Gastrocnemius medialis (tissue), 4 donors: ENCODE measurements at regions not wholly inside any gene's neighbourhood (a gene's known extent, or its start where the extent isn't known, plus 50 kb on each side); places are given as distances from the start of the nearest gene placed in this dataset.

Experiments
- ATAC-seq, 2 donors: fragments of 150-250 bp; one replicate each; pipeline ENCODE4 v1.9.1; 2016
- DNase-seq, 2 donors: peaks; one replicate each; pipeline ENCODE4 v3.0.0-alpha.2; 2019
- H3K27ac ChIP-seq, 4 donors: fragments of 200-600 bp; sonication (generic); 1 replicate in 1 of 4; 2 replicates in 3 of 4; pipeline ENCODE4 v1.5.1; 2016 to 2018; ENCODE audit warnings: mild to moderate bottlenecking in 2 of 4, moderate library complexity in 1 of 4
- H3K27me3 ChIP-seq, 3 donors: fragments of 200-600 bp; sonication (generic) in 2 of 3; 1 replicate in 1 of 3; 2 replicates in 2 of 3; pipeline versions ENCODE4 v1.5.1 to v1.6.0; 2016 to 2019; ENCODE audit warnings: mild to moderate bottlenecking in 1 of 3, moderate library complexity in 1 of 3
- H3K36me3 ChIP-seq, 2 donors: fragments of 200-600 bp; sonication (generic) in 1 of 2; one replicate each; pipeline ENCODE4 v1.5.1; 2017 to 2018
- H3K4me1 ChIP-seq, 2 donors: fragments of 200-600 bp; sonication (generic) in 1 of 2; one replicate each; pipeline ENCODE4 v1.5.1; 2016 to 2017; ENCODE audit warnings: mild to moderate bottlenecking in 2 of 2
- H3K4me3 ChIP-seq, 4 donors: fragments of 200-600 bp; sonication (generic) in 3 of 4; 1 replicate in 1 of 4; 2 replicates in 3 of 4; pipeline ENCODE4 v1.5.1; 2016 to 2019; ENCODE audit warnings: mild to moderate bottlenecking in 2 of 4
- H3K9me3 ChIP-seq, 3 donors: fragments of 200-600 bp; sonication (generic) in 2 of 3; 1 replicate in 1 of 3; 2 replicates in 2 of 3; pipeline ENCODE4 v1.5.1; 2016 to 2019
- CTCF ChIP-seq, 5 experiments: fragments of 450-650 bp in 3 of 5; fragments of 200-600 bp in 2 of 5; sonication (generic) in 2 of 5; IDR thresholded peaks in 4 of 5; conservative IDR thresholded peaks in 1 of 5; 1 replicate in 4 of 5; 2 replicates in 1 of 5; pipeline ENCODE4 v1.5.1; 2016 to 2019; ENCODE audit warnings: antibody characterized with exemption in 5 of 5, mild to moderate bottlenecking in 3 of 5, moderate library complexity in 3 of 5
- POLR2A ChIP-seq, 2 donors: fragments of 450-650 bp; IDR thresholded peaks; one replicate each; pipeline ENCODE4 v1.6.1; 2017; ENCODE audit warnings: antibody characterized with exemption in 2 of 2, mild to moderate bottlenecking in 2 of 2, moderate library complexity in 2 of 2
- in situ Hi-C, 4 donors: fragments of 200-750 bp; cut with MboI; loops; one replicate each; pipeline versions ENCODE4 v1.15.0 to v1.8.0; 2017; ENCODE audit warnings: low sequenced_read_pairs in 4 of 4
- intact Hi-C: fragments of 100-400 bp; cut with DNase I; formaldehyde crosslinking; loops from one replicate; pipeline ENCODE4 v1.15.1; 2023; ENCODE audit warnings: low total_unique reads

- intact Hi-C loops, result no loop called here
- no peak for DNase-seq
- Histone ChIP-seq H3K36me3 (no peaks in the 10 kb centered on the region), H3K27me3 (no peaks in the 10 kb centered on the region), H3K27ac (no peak overlapping the region), H3K4me3 (no peak overlapping the region), H3K4me1 (no peaks in the 10 kb centered on the region), H3K9me3 (no peaks in the 10 kb centered on the region)
- ATAC-seq, result no peak
- in situ Hi-C loops, result no loop called here
- TF ChIP-seq POLR2A (IDR thresholded peaks at IDR 0.05) (no peak), CTCF (IDR thresholded peaks at IDR 0.05 in 4 of 5, conservative IDR thresholded peaks at IDR 0.05 in 1 of 5) (no peak)
Observed at GRCh38 chr12:91633206-91633605, 450.6 kb upstream of the DCN start.

- H3K27ac ChIP-seq, result no peak overlapping the region
- H3K36me3 ChIP-seq, result no peaks in the 10 kb centered on the region
- H3K4me3 ChIP-seq, result no peak overlapping the region
- no peak for ATAC-seq
- H3K4me1 ChIP-seq, result no peaks in the 10 kb centered on the region
- TF ChIP-seq POLR2A (IDR thresholded peaks at IDR 0.05) (no peak), CTCF (IDR thresholded peaks at IDR 0.05 in 4 of 5, conservative IDR thresholded peaks at IDR 0.05 in 1 of 5) (no peak)
- no peak for DNase-seq
- in situ Hi-C loops, result no loop called here
- H3K27me3 ChIP-seq, result no peaks in the 10 kb centered on the region
- no peaks in the 10 kb centered on the region for H3K9me3 ChIP-seq
- intact Hi-C loops, result no loop called here
Observed at GRCh38 chr12:91632042-91632786, 449.6 kb upstream of the DCN start.

GRCh38 chr12:91630596-91631293 is 448.1 kb upstream of the DCN start:
- intact Hi-C loops, result no loop called here
- in situ Hi-C loops, result no loop called here
- Histone ChIP-seq H3K27me3 (no peaks in the 10 kb centered on the region), H3K4me3 (no peak overlapping the region), H3K27ac (no peak overlapping the region), H3K4me1 (no peaks in the 10 kb centered on the region), H3K36me3 (no peaks in the 10 kb centered on the region), H3K9me3 (no peaks in the 10 kb centered on the region)
- TF ChIP-seq CTCF (IDR thresholded peaks at IDR 0.05 in 4 of 5, conservative IDR thresholded peaks at IDR 0.05 in 1 of 5) (no peak), POLR2A (IDR thresholded peaks at IDR 0.05) (no peak)
- ATAC-seq (no peak), DNase-seq (no peak)

GRCh38 chr12:91630083-91630482 is 447.5 kb upstream of the DCN start:
- in situ Hi-C loops, result no loop called here

More at GRCh38 chr12:91630083-91630482, 447.5 kb upstream of the DCN start:
- no peaks in the 10 kb centered on the region for H3K27me3 ChIP-seq
- ATAC-seq (no peak), DNase-seq (no peak)
- H3K9me3 ChIP-seq, result no peaks in the 10 kb centered on the region
- intact Hi-C loops, result no loop called here
- no peak overlapping the region for H3K27ac ChIP-seq
- H3K36me3 ChIP-seq, result no peaks in the 10 kb centered on the region
- H3K4me1 ChIP-seq, result no peaks in the 10 kb centered on the region
- TF ChIP-seq CTCF (IDR thresholded peaks at IDR 0.05 in 4 of 5, conservative IDR thresholded peaks at IDR 0.05 in 1 of 5) (no peak), POLR2A (IDR thresholded peaks at IDR 0.05) (no peak)
- no peak overlapping the region for H3K4me3 ChIP-seq
